GM21825 (cell line): ENCODE measurements at regions not wholly inside any gene's neighbourhood (a gene's known extent, or its start where the extent isn't known, plus 50 kb on each side); places are given as distances from the start of the nearest gene placed in this dataset.

ENCODE experiments used
- ATAC-seq: cut with Tn5 transposase; IDR thresholded peaks from one replicate; pipeline ENCODE4 v1.9.1; 2021; ENCODE audit warnings: mild to moderate bottlenecking, moderate library complexity; ENCODE audit not compliant: unreplicated experiment

DNA sequence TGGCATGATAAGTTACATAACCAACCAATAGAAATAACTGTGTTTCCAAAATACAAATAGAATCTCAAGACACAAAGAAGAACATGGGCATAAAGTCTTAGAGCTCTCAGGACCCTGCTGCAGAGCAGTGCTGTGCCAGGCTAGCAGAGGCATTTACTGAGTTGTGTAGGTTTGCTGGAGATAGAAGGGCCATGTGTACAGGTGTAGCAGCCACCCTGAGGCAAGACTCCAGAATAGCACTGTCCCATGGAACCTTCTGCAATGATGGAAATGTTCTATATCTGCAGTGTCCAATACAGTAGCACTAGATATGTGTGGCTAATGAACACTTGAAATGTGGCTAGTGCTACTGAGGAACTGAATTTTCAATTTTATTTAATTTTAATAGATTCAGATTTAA lies 267.0 kb upstream of the UMPS start:
- ATAC-seq, result no peak

DNA sequence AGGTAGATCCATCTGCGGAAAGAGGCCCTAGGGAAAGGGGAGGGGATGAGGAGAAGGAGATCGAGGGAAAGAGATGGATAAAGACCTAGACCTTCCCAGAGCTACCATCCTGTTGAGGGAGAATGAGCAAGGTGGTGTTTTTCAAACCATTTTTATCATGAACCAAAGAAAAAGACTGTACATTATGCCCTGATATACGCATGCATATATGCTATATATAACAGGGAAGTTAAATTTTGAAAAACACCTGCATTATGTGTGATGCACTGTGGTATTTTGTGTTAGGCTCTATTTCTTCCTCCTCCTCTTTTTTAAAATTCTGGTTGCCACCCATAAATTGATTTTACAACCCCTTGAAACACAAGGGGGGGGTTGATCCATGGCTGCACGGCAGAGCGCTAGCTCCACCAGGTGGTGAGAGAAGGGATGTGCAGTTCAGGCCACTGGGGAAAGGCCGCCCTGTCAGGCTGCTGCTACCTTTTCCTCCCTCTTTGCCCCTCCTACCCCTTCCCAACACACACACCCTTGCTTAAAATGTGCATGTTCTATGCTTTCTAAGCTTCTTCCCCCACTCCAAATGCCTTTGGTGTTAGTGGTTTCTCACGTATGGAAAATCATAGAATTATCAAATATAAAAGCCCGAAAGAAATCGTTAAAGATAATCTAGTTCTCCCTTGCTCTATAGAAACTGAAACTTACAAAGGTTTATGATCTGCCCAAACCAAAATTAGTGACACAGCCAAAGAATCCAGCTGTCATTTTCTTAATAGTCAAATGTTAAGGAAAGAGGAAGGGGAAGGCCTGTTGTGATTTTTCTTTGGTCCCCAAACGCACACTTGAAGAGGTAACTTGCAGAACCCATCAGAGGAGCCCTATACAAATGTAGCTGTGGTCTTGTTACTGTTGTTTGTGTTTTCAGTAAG lies 262.0 kb upstream of the UMPS start:
- ATAC-seq, result no peak

GRCh38 chr3:124469555-124469954 lies 260.7 kb upstream of the UMPS start:
- no peak for ATAC-seq

- ATAC-seq, result no peak
Measured at GRCh38 chr3:124478830-124479229, 251.4 kb upstream of the UMPS start.

GRCh38 chr3:124483915-124484470 lies 246.3 kb upstream of the UMPS start:
- ATAC-seq, result no peak

DNA sequence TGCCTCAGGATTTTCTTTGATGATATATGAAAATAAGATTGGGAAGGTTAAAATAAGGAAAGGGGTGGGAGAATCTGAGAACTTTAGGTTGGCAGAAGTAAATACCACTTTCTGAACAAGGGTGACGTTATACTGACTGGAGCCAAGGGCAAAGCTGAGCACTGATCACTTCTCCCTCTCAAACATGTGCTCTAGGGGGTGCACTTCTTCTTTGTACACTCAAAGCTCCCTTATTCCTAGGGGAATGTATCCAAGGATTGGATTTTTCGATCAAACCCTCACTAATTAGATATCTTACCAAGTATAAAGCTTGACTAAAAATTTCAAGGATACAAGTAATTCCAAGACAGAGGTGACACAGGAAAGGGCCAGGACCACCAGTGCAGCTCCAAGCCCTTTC lies 243.9 kb upstream of the UMPS start:
- no peak for ATAC-seq

- ATAC-seq, result no peak
Measured at GRCh38 chr3:124489506-124489905, 240.7 kb upstream of the UMPS start.

DNA sequence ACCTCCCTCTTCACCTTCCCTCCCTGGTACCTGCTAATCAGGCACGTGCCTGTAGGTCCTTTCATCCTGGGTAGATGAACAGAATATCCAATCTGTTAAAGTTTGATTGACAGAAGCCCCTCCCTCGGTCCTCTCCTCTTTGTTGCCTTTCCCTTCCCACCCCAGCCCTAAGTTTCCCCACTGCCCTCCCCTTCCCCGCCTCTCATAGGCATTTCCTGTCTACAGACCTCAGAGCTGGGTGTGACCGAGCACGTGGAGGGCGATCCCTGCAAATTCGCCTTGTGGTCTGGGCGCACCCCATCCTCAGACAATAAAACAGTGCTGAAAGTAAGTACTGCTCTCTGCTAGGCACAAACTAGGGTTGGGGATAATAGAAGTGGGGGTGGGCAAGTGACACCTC lies 239.2 kb upstream of the UMPS start:
- ATAC-seq, result no peak

- ATAC-seq, result no peak
Measured at GRCh38 chr3:124491875-124492274, 238.4 kb upstream of the UMPS start.

- ATAC-seq, result no peak
Measured at GRCh38 chr3:124492824-124493223, 237.4 kb upstream of the UMPS start.

GRCh38 chr3:124496061-124496460 lies 234.2 kb upstream of the UMPS start:
- ATAC-seq, result no peak

DNA sequence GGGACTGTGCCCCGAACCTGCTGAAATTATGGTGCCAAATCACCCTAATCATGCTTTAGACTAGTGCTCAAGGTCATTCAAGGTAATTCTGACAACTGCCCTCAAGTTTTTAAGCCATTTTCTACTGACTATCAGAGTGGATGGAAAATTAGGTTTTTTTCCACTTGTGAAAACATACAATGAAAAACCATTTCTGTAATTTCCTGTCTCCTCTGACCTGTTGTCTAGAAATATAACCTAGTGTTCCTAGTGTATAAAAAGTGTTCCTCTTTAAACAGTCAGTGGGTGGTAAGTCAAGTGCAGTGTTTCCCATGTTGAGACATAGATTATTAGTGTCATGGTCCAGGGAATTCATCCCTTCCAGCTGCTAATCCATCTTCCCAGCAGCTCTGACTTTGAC lies 232.8 kb upstream of the UMPS start:
- no peak for ATAC-seq

- no peak for ATAC-seq
Measured at GRCh38 chr3:124498891-124499290, 231.4 kb upstream of the UMPS start.

DNA sequence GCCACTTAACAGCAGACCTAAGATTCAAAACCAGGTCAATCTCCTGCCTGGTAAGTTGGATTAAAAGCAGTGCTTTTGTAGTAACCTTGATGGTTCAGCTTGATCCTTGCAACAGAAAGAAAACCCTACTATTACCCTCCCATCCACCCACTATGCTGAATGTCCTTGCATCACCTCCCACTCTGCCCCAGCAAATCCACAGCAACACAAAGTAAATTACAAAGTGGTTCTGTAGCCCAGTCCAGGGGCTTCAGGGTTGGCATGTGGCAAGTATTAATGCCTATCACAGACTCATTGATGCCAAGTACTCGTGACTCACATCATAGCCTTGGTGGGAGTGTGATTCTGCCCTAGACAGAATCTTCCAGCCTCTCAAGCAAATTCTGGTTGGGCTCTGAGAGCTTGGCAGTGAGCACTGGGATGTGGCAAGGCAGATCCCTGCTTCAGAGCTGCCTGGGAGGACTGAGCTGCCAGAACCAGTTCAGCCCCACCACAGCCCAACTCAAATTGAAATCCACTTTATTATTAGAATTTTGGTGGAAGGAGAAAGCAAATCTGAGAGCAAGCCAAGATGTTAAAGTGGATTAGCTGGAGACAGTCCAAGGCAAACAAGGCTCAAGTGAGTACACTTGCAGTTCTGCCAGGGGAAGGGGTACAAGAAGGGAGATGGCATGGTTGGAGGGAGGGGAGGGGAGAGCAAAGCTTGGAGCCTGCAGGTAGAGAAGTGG lies 225.8 kb upstream of the UMPS start:
- no peak for ATAC-seq

- ATAC-seq, result no peak
Measured at GRCh38 chr3:124509884-124510283, 220.4 kb upstream of the UMPS start.

- ATAC-seq, result no peak
Measured at GRCh38 chr3:124510290-124510689, 220.0 kb upstream of the UMPS start.

DNA sequence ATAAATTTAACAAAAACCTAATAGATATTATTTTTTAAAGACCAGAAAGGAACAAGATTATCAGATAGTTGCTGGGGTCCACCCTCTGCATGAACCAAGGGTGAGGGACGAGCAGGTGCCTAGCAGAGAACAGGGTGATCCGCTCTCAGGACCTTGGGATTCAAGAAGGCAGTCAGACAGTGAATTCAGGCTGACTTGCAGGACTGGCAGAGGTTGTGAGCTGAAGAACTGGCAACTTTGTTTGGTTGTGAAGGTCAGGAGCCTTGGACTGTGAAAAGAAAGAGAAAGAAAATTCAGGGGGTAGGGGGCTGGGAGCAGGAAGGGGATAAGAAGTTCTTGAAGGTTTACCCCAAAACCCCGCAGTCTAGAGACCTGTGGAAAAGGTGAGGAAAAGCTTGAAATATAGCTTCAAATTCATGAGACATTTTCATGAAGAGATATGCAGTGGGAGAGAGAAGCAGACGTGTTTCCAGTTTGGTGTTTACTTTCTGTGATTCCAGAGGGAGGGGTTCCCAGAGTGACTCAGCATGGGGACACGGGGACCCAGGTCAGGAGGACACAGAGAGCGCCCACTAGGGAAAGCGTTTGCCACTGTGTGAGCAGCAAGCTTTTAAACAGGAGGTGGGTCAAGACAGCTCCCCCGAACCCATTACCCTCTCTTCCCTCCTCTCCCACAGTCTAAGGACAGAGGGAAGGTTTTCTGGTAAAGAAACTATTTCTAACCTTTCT lies 217.2 kb upstream of the UMPS start:
- no peak for ATAC-seq

- ATAC-seq, result no peak
Measured at GRCh38 chr3:124513610-124513997, 216.6 kb upstream of the UMPS start.

GRCh38 chr3:124514683-124515082 lies 215.6 kb upstream of the UMPS start:
- ATAC-seq, result no peak

DNA sequence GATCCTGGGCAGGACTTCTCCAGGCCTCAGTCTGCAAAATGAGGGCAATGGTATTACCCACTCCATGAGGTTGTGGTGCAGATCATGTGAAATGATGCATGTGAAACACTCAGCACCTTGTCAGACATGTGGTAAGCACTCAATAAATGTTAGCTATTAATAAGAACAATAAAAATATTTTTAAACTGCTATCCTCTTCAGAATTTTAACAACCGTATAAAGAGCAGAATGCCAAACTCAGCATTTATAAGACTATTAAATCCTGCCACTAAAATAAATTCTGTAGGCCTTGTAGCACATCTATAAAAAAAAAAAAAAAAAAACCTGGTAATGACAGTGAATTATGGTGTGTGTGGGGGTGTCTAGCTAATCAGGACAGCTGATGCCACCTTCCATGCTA lies 213.9 kb upstream of the UMPS start:
- no peak for ATAC-seq

GRCh38 chr3:124517306-124517705 lies 212.9 kb upstream of the UMPS start:
- ATAC-seq, result no peak
